Adrenal gland (tissue), 9 donors: ENCODE measurements at regions not wholly inside any gene's neighbourhood (a gene's known extent, or its start where the extent isn't known, plus 50 kb on each side); places are given as distances from the start of the nearest gene placed in this dataset.

ENCODE experiments used
- DNase-seq, 7 donors: peaks; one replicate each; pipeline ENCODE4 v3.0.0-alpha.2; 2019 to 2020
- H3K27ac ChIP-seq, 5 donors: fragments of 200-600 bp; sonication (generic) in 4 of 5; 1 replicate in 3 of 5; 2 replicates in 2 of 5; pipeline versions ENCODE4 v1.5.1 to v1.8.0; 2016 to 2020; ENCODE audit warnings: mild to moderate bottlenecking in 1 of 5
- H3K27me3 ChIP-seq: fragments of 200-600 bp; 2 replicates; pipeline ENCODE4 v1.8.0; 2021
- H3K36me3 ChIP-seq, 2 donors: fragments of 200-600 bp; replicated peaks in 1 of 2; 1 replicate in 1 of 2; 2 replicates in 1 of 2; pipeline versions ENCODE4 v1.5.1 to v1.8.0; 2018 to 2022
- H3K4me1 ChIP-seq, 2 donors: fragments of 200-600 bp; replicated peaks in 1 of 2; 1 replicate in 1 of 2; 2 replicates in 1 of 2; pipeline versions ENCODE4 v1.5.1 to v1.8.0; 2018 to 2021
- H3K4me3 ChIP-seq, 4 donors: fragments of 200-600 bp; sonication (generic) in 3 of 4; one replicate each; pipeline ENCODE4 v1.5.1; 2016 to 2018
- H3K9me3 ChIP-seq, 3 donors: fragments of 200-600 bp; sonication (generic) in 1 of 3; replicated peaks in 1 of 3; 1 replicate in 2 of 3; 2 replicates in 1 of 3; pipeline versions ENCODE4 v1.5.1 to v1.8.0; 2016 to 2021
- CTCF ChIP-seq, 6 experiments: fragments of 450-650 bp in 4 of 6; fragments of 200-600 bp in 2 of 6; sonication (generic) in 1 of 6; IDR thresholded peaks; 1 replicate in 5 of 6; 2 replicates in 1 of 6; pipeline versions ENCODE4 v1.5.1 to v1.8.0; 2016 to 2021; ENCODE audit warnings: antibody characterized with exemption in 6 of 6, mild to moderate bottlenecking in 2 of 6, moderate library complexity in 1 of 6
- POLR2A ChIP-seq, 2 donors: fragments of 450-650 bp; IDR thresholded peaks; one replicate each; pipeline ENCODE4 v1.6.1; 2017; ENCODE audit warnings: antibody characterized with exemption in 2 of 2, mild to moderate bottlenecking in 2 of 2, moderate library complexity in 1 of 2
- WGBS, 4 donors: extraction: QIAGEN DNeasy Blood & Tissue Kit in 2 of 4; methylation state at CpG; one replicate each; pipeline versions ENCODE4 v1.1.5 to v1.1.7; 2013 to 2017; 5-methylcytosine and 5-hydroxymethylcytosine counted together
- intact Hi-C, 2 donors: fragments of 100-400 bp; cut with DNase I; formaldehyde crosslinking; loops; one replicate each; pipeline versions ENCODE4 v1.14.1 to v1.15.0; 2022 to 2023
- donor health status: healthy with polysubstance abuse.
- donor health status: Bipolar disorder and iron deficiency.
- donor health status: DM: yes; HTN: yes; CAD: no.
- donor health status: DM: no; HTN: no; CAD: no.
- donor health status: DM: no; HTN: no; CAD: no.

GRCh38 chr22:34975721-34976120 lies 90.2 kb upstream of the ISX start:
- Histone ChIP-seq H3K27me3 (no peaks in the 10 kb centered on the region), H3K4me1 (no peaks in the 10 kb centered on the region), H3K27ac (no peak overlapping the region), H3K9me3 (no peaks in the 10 kb centered on the region), H3K4me3 (no peak overlapping the region), H3K36me3 (no peaks in the 10 kb centered on the region)
- intact Hi-C loops: no loop called here
- DNase-seq: no peak
- TF ChIP-seq CTCF (IDR thresholded peaks at IDR 0.05) (no peak), POLR2A (IDR thresholded peaks at IDR 0.05) (no peak)
- WGBS, 4 donors: 0 to 18% (median 4%) methylated on average over 1 of the region's 1 CpG

GRCh38 chr22:34976474-34976873 lies 89.5 kb upstream of the ISX start:
- no peak for DNase-seq
- H3K27ac ChIP-seq: no peak overlapping the region
- no peaks in the 10 kb centered on the region for H3K36me3 ChIP-seq
- 69 to 82% (median 77%) methylated on average over 4 of the region's 4 CpGs for WGBS, 4 donors
- H3K9me3 ChIP-seq: no peaks in the 10 kb centered on the region
- no peak overlapping the region for H3K4me3 ChIP-seq
- intact Hi-C loops: no loop called here
- TF ChIP-seq POLR2A (IDR thresholded peaks at IDR 0.05) (no peak), CTCF (IDR thresholded peaks at IDR 0.05) (no peak)
- no peaks in the 10 kb centered on the region for H3K27me3 ChIP-seq
- no peaks in the 10 kb centered on the region for H3K4me1 ChIP-seq

GRCh38 chr22:34976886-34977285 lies 89.1 kb upstream of the ISX start:
- DNase-seq: no peak
- H3K4me1 ChIP-seq: no peaks in the 10 kb centered on the region
- H3K9me3 ChIP-seq: no peaks in the 10 kb centered on the region
- 52 to 69% (median 67%) methylated on average over 2 of the region's 2 CpGs for WGBS, 4 donors
- TF ChIP-seq CTCF (IDR thresholded peaks at IDR 0.05) (no peak), POLR2A (IDR thresholded peaks at IDR 0.05) (no peak)
- intact Hi-C loops: no loop called here
- H3K36me3 ChIP-seq: no peaks in the 10 kb centered on the region
- H3K27me3 ChIP-seq: no peaks in the 10 kb centered on the region
- no peak overlapping the region for H3K27ac ChIP-seq
- no peak overlapping the region for H3K4me3 ChIP-seq

- 14 to 38% (median 30%) methylated on average over 1 of the region's 1 CpG for WGBS, 4 donors
- no peak for DNase-seq
- H3K36me3 ChIP-seq: no peaks in the 10 kb centered on the region
- no peaks in the 10 kb centered on the region for H3K27me3 ChIP-seq
- no peaks in the 10 kb centered on the region for H3K4me1 ChIP-seq
- intact Hi-C loops: no loop called here
- H3K9me3 ChIP-seq: peaks cover 0 to 10% (median 8%) of the 10 kb centered on the region in 3 donors
- TF ChIP-seq POLR2A (IDR thresholded peaks at IDR 0.05) (no peak), CTCF (IDR thresholded peaks at IDR 0.05) (no peak)
- H3K4me3 ChIP-seq: no peak overlapping the region
- H3K27ac ChIP-seq: no peak overlapping the region
Observed at GRCh38 chr22:34986523-34986922, 79.4 kb upstream of the ISX start.
